ENCODE measurements at regions not wholly inside any gene's neighbourhood (a gene's known extent, or its start where the extent isn't known, plus 50 kb on each side); places are given as distances from the start of the nearest gene placed in this dataset.

DNA sequence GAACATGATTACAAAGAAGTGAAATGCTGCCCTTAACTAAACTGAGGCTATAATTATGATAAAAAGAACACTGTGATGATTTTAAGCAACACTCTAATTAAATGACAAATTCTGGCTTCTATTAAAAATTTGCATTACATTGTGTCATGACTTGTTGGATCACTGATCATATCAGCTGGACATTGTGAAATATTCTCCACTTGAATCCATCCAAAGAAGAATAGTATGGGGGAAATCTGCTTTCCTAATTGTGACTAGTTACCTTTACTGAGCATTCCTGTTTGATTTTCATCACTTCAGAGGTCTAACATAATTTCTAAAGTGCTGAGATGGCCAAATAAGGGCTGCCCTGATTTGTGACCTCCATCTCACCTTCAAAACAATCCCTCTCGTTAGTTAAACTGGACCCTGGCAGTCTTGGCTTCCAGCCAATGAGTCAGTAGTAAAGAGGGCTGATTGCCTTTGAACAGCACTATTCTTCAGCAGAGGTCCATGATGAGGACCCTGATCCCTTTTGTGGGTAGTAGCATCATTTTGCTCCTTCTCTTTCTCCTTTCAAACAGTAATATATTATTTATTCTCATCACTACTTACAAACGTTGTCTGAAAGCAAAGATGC, 53.5 kb upstream of the LEKR1 start:
- Mint-ChIP-seq H3K36me3 (ENCODE audit: low read depth) (no peaks in the 10 kb centered on the region), H3K9me3 (no peaks in the 10 kb centered on the region), H3K4me1 (no peaks in the 10 kb centered on the region), H3K27me3 (ENCODE audit: low read depth, poor library complexity) (no peaks in the 10 kb centered on the region), H3K4me3 (no peak overlapping the region), H3K27ac (no peak overlapping the region)
- no peak for TF ChIP-seq CTCF (IDR thresholded peaks at IDR 0.05)
- DNase-seq: no peak

GRCh38 chr3:156776031-156776430, 50.1 kb upstream of the LEKR1 start:
- no peaks in the 10 kb centered on the region for H3K4me1 Mint-ChIP-seq
- no peaks in the 10 kb centered on the region for H3K9me3 Mint-ChIP-seq
- H3K27me3 Mint-ChIP-seq (ENCODE audit: low read depth, poor library complexity): no peaks in the 10 kb centered on the region
- no peak for DNase-seq
- no peak for TF ChIP-seq CTCF (IDR thresholded peaks at IDR 0.05)
- no peak overlapping the region for H3K4me3 Mint-ChIP-seq
- H3K27ac Mint-ChIP-seq: no peak overlapping the region
- H3K36me3 Mint-ChIP-seq (ENCODE audit: low read depth): no peaks in the 10 kb centered on the region

All from nephron progenitor cell (in vitro differentiated cells).